Dedifferentiated amniotic fluid mesenchymal stem cell (primary cell): ENCODE measurements at regions not wholly inside any gene's neighbourhood (a gene's known extent, or its start where the extent isn't known, plus 50 kb on each side); places are given as distances from the start of the nearest gene placed in this dataset.
"Not testable (repeated sequence)": the region's sequence is repeated elsewhere in the genome, so short reads cannot be mapped to it uniquely, and the experiment has no call there.

Experiments
- DNase-seq: peaks from one replicate; pipeline ENCODE4 v3.0.0-alpha.2; 2016; ENCODE audit errors: extremely low spot score

GRCh38 chr15:26126819-26127387, 263.8 kb upstream of the ATP10A start:
- no peak for DNase-seq

- DNase-seq, result no peak
Measured at GRCh38 chr15:26126070-26126469, 262.9 kb upstream of the ATP10A start.

- no peak for DNase-seq
Measured at GRCh38 chr15:26125664-26126063, 262.5 kb upstream of the ATP10A start.

GRCh38 chr15:26119322-26119721, 256.2 kb upstream of the ATP10A start:
- DNase-seq, result no peak

GRCh38 chr15:26115229-26115943, 252.3 kb upstream of the ATP10A start:
- no peak for DNase-seq

- not testable (repeated sequence) for DNase-seq
Measured at GRCh38 chr15:26114128-26114527, 251.0 kb upstream of the ATP10A start.

GRCh38 chr15:26113296-26113695, 250.2 kb upstream of the ATP10A start:
- no peak for DNase-seq

GRCh38 chr15:26109203-26109602, 246.1 kb upstream of the ATP10A start:
- DNase-seq, result no peak

GRCh38 chr15:26106556-26106955, 243.4 kb upstream of the ATP10A start:
- no peak for DNase-seq

- no peak for DNase-seq
Measured at GRCh38 chr15:26103002-26103404, 239.9 kb upstream of the ATP10A start.

- DNase-seq, result no peak
Measured at GRCh38 chr15:26102365-26102764, 239.2 kb upstream of the ATP10A start.

- no peak for DNase-seq
Measured at GRCh38 chr15:26101443-26101842, 238.3 kb upstream of the ATP10A start.

GRCh38 chr15:26098801-26099200, 235.7 kb upstream of the ATP10A start:
- DNase-seq, result no peak

GRCh38 chr15:26097216-26097615, 234.1 kb upstream of the ATP10A start:
- DNase-seq, result no peak

- no peak for DNase-seq
Measured at GRCh38 chr15:26096581-26096980, 233.5 kb upstream of the ATP10A start.

- no peak for DNase-seq
Measured at GRCh38 chr15:26095710-26096330, 232.7 kb upstream of the ATP10A start.

GRCh38 chr15:26091184-26091583, 228.1 kb upstream of the ATP10A start:
- no peak for DNase-seq

- no peak for DNase-seq
Measured at GRCh38 chr15:26087881-26088280, 224.8 kb upstream of the ATP10A start.

- DNase-seq, result no peak
Measured at GRCh38 chr15:26087395-26087794, 224.3 kb upstream of the ATP10A start.

GRCh38 chr15:26084771-26085170, 221.6 kb upstream of the ATP10A start:
- no peak for DNase-seq

- no peak for DNase-seq
Measured at GRCh38 chr15:26083896-26084295, 220.8 kb upstream of the ATP10A start.

- no peak for DNase-seq
Measured at GRCh38 chr15:26083457-26083856, 220.3 kb upstream of the ATP10A start.
